K562 (cell line): ENCODE measurements at regions not wholly inside any gene's neighbourhood (a gene's known extent, or its start where the extent isn't known, plus 50 kb on each side); places are given as distances from the start of the nearest gene placed in this dataset.

ENCODE experiments used
- ATAC-seq: fragments of 200-7000 bp; cut with Tn5 transposase; 3 replicates; pipeline ENCODE4 v1.9.1; 2020; ENCODE audit warnings: moderate library complexity
- BruUV-seq: library from RNA; stranded (reverse); fragments of 400-500 nt; replicated peaks from 2 replicates; lab custom pipeline; 2021; lab: Mats Ljungman, UMichigan
- CTCF ChIA-PET: fragments of 300-600 bp; formaldehyde crosslinking; extraction: SDS; loops from one replicate; lab custom pipeline; 2021; ENCODE audit warnings: low intra/inter-chr PET ratio; lab: Yijun Ruan, JAX
- POLR2A ChIA-PET: fragments of 300-600, 350-650 bp; sonication (Branson Sonifier 250); formaldehyde crosslinking; extraction: SDS; loops from one replicate; lab custom pipeline; 2021; ENCODE audit warnings: antibody characterized with exemption, inconsistent platforms; lab: Yijun Ruan, JAX
- DNase-seq, 4 experiments: peaks; one replicate each; pipeline versions ENCODE4 v3.0.0 to v3.0.0-alpha.2; 2011 to 2018; ENCODE audit warnings: low spot score in 3 of 4, mixed read lengths in 3 of 4; ENCODE audit errors: extremely low read depth in 1 of 4
- FAIRE-seq: peaks from 2 replicates; lab custom pipeline; 2011; peaks lifted over from hg19 to GRCh38; lab: Jason Lieb, UNC
- H2AFZ ChIP-seq: 2 replicates; pipeline ENCODE4 v1.6.0; 2011; ENCODE audit warnings: low read depth, low read length, control low read depth, inconsistent platforms
- H3K27ac ChIP-seq: fragments of 200-600 bp; 3 replicates; pipeline ENCODE4 v1.8.0; 2011; ENCODE audit warnings: low read depth, mild to moderate bottlenecking, control low read depth, inconsistent platforms, low read length, moderate library complexity, mixed read lengths; ENCODE audit errors: extremely low read depth
- H3K27me3 ChIP-seq, 2 experiments: fragments of 300-600 bp in 1 of 2; 2 replicates in 1 of 2; 3 replicates in 1 of 2; pipeline versions ENCODE4 v1.6.0 to v1.8.0; 2011; ENCODE audit warnings: inconsistent platforms in 2 of 2, low read length in 2 of 2, mild to moderate bottlenecking in 1 of 2, mixed read lengths in 1 of 2, moderate library complexity in 1 of 2; ENCODE audit not compliant: control insufficient read depth in 2 of 2, insufficient read depth in 2 of 2
- H3K36me3 ChIP-seq: fragments of 300-600 bp; 3 replicates; pipeline ENCODE4 v1.8.0; 2011; ENCODE audit warnings: mild to moderate bottlenecking, low read length, inconsistent platforms; ENCODE audit not compliant: control insufficient read depth, insufficient read depth
- H3K4me1 ChIP-seq, 2 experiments: fragments of 200-600 bp in 1 of 2; replicated peaks in 1 of 2; 2 replicates in 1 of 2; 3 replicates in 1 of 2; pipeline versions ENCODE4 v1.5.1 to v1.8.0; 2011; ENCODE audit warnings: inconsistent platforms in 2 of 2, low read length in 2 of 2, mild to moderate bottlenecking in 1 of 2, mixed read lengths in 1 of 2, moderate library complexity in 1 of 2; ENCODE audit not compliant: control insufficient read depth in 2 of 2, insufficient read depth in 2 of 2
- H3K4me2 ChIP-seq: 2 replicates; pipeline ENCODE4 v1.6.1; 2011; ENCODE audit warnings: low read length, control low read depth, inconsistent platforms, mixed read lengths; ENCODE audit not compliant: insufficient read depth
- H3K4me3 ChIP-seq: fragments of 200-600 bp; sonication (generic), shearing (Covaris generic); 2 replicates; pipeline ENCODE4 v1.5.1; 2016; ENCODE audit warnings: control low read depth, inconsistent platforms
- H3K79me2 ChIP-seq: fragments of 200-600 bp; 3 replicates; pipeline ENCODE4 v1.8.0; 2011; ENCODE audit warnings: low read length, inconsistent platforms; ENCODE audit not compliant: control insufficient read depth, insufficient read depth
- H3K9ac ChIP-seq, 2 experiments: 2 replicates each; pipeline versions ENCODE4 v1.6.0 to v1.6.1; 2011; ENCODE audit warnings: low read depth in 2 of 2, low read length in 2 of 2, control low read depth in 1 of 2, inconsistent platforms in 1 of 2, mild to moderate bottlenecking in 1 of 2, mixed read lengths in 1 of 2; ENCODE audit not compliant: insufficient read depth in 1 of 2
- H3K9me1 ChIP-seq: one replicate; pipeline ENCODE4 v1.6.0; 2011; ENCODE audit warnings: inconsistent platforms, mild to moderate bottlenecking, low read length, moderate library complexity; ENCODE audit not compliant: control insufficient read depth, insufficient read depth
- H3K9me3 ChIP-seq: replicated peaks from 2 replicates; pipeline ENCODE4 v1.5.1; 2011; ENCODE audit warnings: low read depth, low read length, inconsistent platforms; ENCODE audit not compliant: control insufficient read depth, insufficient read depth
- H4K20me1 ChIP-seq: replicated peaks from 2 replicates; pipeline ENCODE4 v1.6.1; 2011; ENCODE audit warnings: low read length, inconsistent platforms, mixed read lengths; ENCODE audit not compliant: control insufficient read depth, insufficient read depth
- CBX3 ChIP-seq, 2 experiments: IDR thresholded peaks; 1 replicate in 1 of 2; 2 replicates in 1 of 2; pipeline ENCODE4 v1.6.1; 2012; ENCODE audit warnings: inconsistent platforms in 2 of 2, low read length in 2 of 2, borderline replicate concordance in 1 of 2, control low read depth in 1 of 2
- FOXJ2 ChIP-seq: fragments of 200-800 bp; sonication (Bioruptor generic); IDR thresholded peaks from 2 replicates; pipeline ENCODE4 v1.6.1; 2016; ENCODE audit warnings: missing genetic modification characterization, missing compliant biosample characterization
- KDM4B ChIP-seq, 2 experiments: fragments of 450-650 bp in 1 of 2; sonication (generic) in 1 of 2; IDR thresholded peaks; 2 replicates each; pipeline ENCODE4 v1.6.1; 2016 to 2017; ENCODE audit warnings: borderline replicate concordance in 2 of 2, antibody characterized with exemption in 1 of 2, low read depth in 1 of 2, mild to moderate bottlenecking in 1 of 2
- RBM14 ChIP-seq: fragments of 200-400 bp; formaldehyde crosslinking; IDR thresholded peaks from 2 replicates; pipeline ENCODE4 v1.6.1; 2018; ENCODE audit warnings: low read depth, mild to moderate bottlenecking, low read length, moderate library complexity, borderline replicate concordance; ENCODE audit not compliant: insufficient read depth
- RBM15 ChIP-seq: fragments of 200-400 bp; formaldehyde crosslinking; IDR thresholded peaks from 2 replicates; pipeline ENCODE4 v1.6.1; 2018; ENCODE audit warnings: mild to moderate bottlenecking, low read length, moderate library complexity; ENCODE audit not compliant: insufficient read depth
- TOE1 ChIP-seq, 2 experiments: fragments of 450-650 bp in 1 of 2; sonication (generic) in 1 of 2; formaldehyde crosslinking in 1 of 2; IDR thresholded peaks; 2 replicates each; pipeline versions ENCODE4 v1.7.1 to v1.8.0; 2016 to 2022; ENCODE audit warnings: borderline replicate concordance in 2 of 2, mild to moderate bottlenecking in 2 of 2, antibody characterized with exemption in 1 of 2, inconsistent platforms in 1 of 2, low read depth in 1 of 2, missing genetic modification reagents in 1 of 2, moderate library complexity in 1 of 2
- ZNF668 ChIP-seq: fragments of 250-450 bp; sonication (Bioruptor Pico); IDR thresholded peaks from 2 replicates; pipeline ENCODE4 v1.8.0; 2022; ENCODE audit warnings: mild to moderate bottlenecking, inconsistent platforms
- WGBS: fragments of 100-300 bp; shearing (Covaris generic); methylation state at CpG from one replicate; pipeline ENCODE4 v1.1.6; 2016; ENCODE audit warnings: low coverage, mixed read lengths; ENCODE audit not compliant: insufficient coverage; ENCODE audit errors: missing lambda C conversion rate; 5-methylcytosine and 5-hydroxymethylcytosine counted together
- in situ Hi-C: fragments of 300-500 bp; cut with MboI; formaldehyde crosslinking; loops from 4 replicates; pipeline ENCODE4 v1.15.0; 2018; ENCODE audit warnings: inconsistent platforms, mixed read lengths
- intact Hi-C: fragments of 100-400 bp; cut with micrococcal nuclease; formaldehyde crosslinking; loops from 2 replicates; pipeline ENCODE4 v1.14.2; 2022
- TF ChIP-seq, protein P1 (sequence below): fragments of 450-650 bp; IDR thresholded peaks from one replicate; pipeline ENCODE4 v1.6.1; 2018; ENCODE audit warnings: mild to moderate bottlenecking, moderate library complexity; ENCODE audit not compliant: partially characterized antibody
- TF ChIP-seq, protein P2 (sequence below): fragments of 450-650 bp; IDR thresholded peaks from 2 replicates; pipeline ENCODE4 v1.7.0; 2016; ENCODE audit warnings: borderline replicate concordance

DNA sequence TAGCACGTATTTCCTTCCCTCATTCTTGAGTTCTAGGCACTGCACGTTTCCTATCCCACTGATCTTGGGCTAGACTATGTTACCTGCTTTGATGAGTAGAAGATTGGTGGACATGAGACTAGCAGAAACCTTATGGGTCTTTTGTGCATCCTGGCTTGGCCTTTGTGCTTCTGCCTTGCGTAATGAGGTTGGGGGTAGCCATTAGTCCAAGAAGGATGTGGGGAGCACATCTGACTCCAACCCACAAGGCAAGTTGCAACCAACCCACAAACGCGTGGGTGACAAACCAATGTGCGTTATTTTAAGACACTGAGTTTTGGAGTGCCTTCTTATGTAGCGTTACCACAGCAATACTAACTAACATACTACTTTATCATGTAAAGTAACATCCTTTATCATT is 180.4 kb upstream of the IRX5 start:
- 7% methylated on average over 7 of the region's 7 CpGs for WGBS
- Histone ChIP-seq H4K20me1 (no peaks in the 10 kb centered on the region), H3K9ac (no peak overlapping the region), H3K4me1 (no peaks in the 10 kb centered on the region), H3K9me1 (no peaks in the 10 kb centered on the region), H3K27ac (no peak overlapping the region), H3K4me3 (no peak overlapping the region), H3K27me3 (no peaks in the 10 kb centered on the region), H3K4me2 (no peak overlapping the region), H3K36me3 (no peaks in the 10 kb centered on the region), H3K9me3 (no peaks in the 10 kb centered on the region), H2AFZ (no peak overlapping the region), H3K79me2 (no peaks in the 10 kb centered on the region)
- TF ChIP-seq TOE1 (IDR thresholded peaks at IDR 0.05; ENCODE audit: borderline replicate concordance), result no peak
- TF ChIP-seq TOE1 (CRISPR knock-in tag; IDR thresholded peaks at IDR 0.05; ENCODE audit: borderline replicate concordance, low read depth), result no peak
- TF ChIP-seq, protein P1, sequence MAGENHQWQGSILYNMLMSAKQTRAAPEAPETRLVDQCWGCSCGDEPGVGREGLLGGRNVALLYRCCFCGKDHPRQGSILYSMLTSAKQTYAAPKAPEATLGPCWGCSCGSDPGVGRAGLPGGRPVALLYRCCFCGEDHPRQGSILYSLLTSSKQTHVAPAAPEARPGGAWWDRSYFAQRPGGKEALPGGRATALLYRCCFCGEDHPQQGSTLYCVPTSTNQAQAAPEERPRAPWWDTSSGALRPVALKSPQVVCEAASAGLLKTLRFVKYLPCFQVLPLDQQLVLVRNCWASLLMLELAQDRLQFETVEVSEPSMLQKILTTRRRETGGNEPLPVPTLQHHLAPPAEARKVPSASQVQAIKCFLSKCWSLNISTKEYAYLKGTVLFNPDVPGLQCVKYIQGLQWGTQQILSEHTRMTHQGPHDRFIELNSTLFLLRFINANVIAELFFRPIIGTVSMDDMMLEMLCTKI, result no peak
- no peak for TF ChIP-seq ZNF668 (CRISPR knock-in tag)
- no peak for TF ChIP-seq RBM15
- TF ChIP-seq, protein P2, sequence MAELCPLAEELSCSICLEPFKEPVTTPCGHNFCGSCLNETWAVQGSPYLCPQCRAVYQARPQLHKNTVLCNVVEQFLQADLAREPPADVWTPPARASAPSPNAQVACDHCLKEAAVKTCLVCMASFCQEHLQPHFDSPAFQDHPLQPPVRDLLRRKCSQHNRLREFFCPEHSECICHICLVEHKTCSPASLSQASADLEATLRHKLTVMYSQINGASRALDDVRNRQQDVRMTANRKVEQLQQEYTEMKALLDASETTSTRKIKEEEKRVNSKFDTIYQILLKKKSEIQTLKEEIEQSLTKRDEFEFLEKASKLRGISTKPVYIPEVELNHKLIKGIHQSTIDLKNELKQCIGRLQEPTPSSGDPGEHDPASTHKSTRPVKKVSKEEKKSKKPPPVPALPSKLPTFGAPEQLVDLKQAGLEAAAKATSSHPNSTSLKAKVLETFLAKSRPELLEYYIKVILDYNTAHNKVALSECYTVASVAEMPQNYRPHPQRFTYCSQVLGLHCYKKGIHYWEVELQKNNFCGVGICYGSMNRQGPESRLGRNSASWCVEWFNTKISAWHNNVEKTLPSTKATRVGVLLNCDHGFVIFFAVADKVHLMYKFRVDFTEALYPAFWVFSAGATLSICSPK, result no peak
- TF ChIP-seq RBM14, result no peak
- no peak for TF ChIP-seq CBX3 (IDR thresholded peaks at IDR 0.05; ENCODE audit: borderline replicate concordance in 1 of 2, low read length in 2 of 2)
- no peak for TF ChIP-seq KDM4B (IDR thresholded peaks at IDR 0.05; ENCODE audit: borderline replicate concordance in 2 of 2, low read depth in 1 of 2)
- no peak for TF ChIP-seq FOXJ2 (tag)
- intact Hi-C loops, result no loop called here
- in situ Hi-C loops, result no loop called here
- ChIA-PET CTCF (no interaction called here), POLR2A (interaction anchor here (1.5 kb wide), 1 partner anchor 11 kb away, joined by 5 read pairs; no protein-coding TSS in a partner anchor)
- FAIRE-seq (no peak), ATAC-seq (no peak), DNase-seq (no peak)
- BruUV-seq, result no TSS peak
